AG04449 (cell line): ENCODE measurements at regions not wholly inside any gene's neighbourhood (a gene's known extent, or its start where the extent isn't known, plus 50 kb on each side); places are given as distances from the start of the nearest gene placed in this dataset.
"Not testable (repeated sequence)": the region's sequence is repeated elsewhere in the genome, so short reads cannot be mapped to it uniquely, and the experiment has no call there.

Experiments used
- CTCF ChIA-PET: fragments of 350-600 bp; formaldehyde crosslinking; extraction: SDS; loops from one replicate; lab custom pipeline; 2021; ENCODE audit warnings: antibody characterized with exemption; lab: Yijun Ruan, JAX
- POLR2A ChIA-PET: fragments of 400-600, 350-600 bp; formaldehyde crosslinking; extraction: SDS; loops from one replicate; lab custom pipeline; 2020; ENCODE audit warnings: antibody characterized with exemption, inconsistent platforms; lab: Yijun Ruan, JAX
- DNase-seq: peaks from one replicate; pipeline ENCODE4 v3.0.0-alpha.2; 2010; ENCODE audit warnings: low read depth, low spot score
- H3K4me3 ChIP-seq: 2 replicates; pipeline ENCODE4 v1.5.1; 2011; ENCODE audit warnings: low read depth, mild to moderate bottlenecking, control low read depth, low read length
- TF ChIP-seq, protein P1 (sequence below): IDR thresholded peaks from one replicate; pipeline ENCODE4 v1.5.1; 2011; ENCODE audit warnings: mild to moderate bottlenecking, moderate library complexity, low read length, control low read depth, inconsistent platforms; ENCODE audit not compliant: insufficient read depth; ENCODE audit errors: missing control alignments

DNA sequence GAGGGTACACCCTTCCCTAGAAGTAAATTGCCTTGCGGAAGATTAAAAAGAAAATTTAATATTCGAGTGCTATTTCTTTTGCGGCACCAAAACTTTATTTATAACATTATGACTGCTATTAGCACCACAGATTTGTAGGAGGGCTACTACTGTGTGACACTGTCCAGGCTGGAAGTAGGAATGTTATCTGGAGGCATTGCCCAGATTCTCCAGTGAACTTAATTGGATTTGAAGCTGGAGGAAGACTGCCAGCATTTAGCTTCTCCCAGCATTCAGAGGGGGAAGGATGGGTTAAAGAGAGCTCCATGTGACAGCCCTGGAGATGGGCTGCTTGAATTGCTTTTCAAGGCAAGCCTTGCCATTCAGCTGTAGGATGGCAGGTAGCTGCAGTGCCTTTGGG is 107.0 kb upstream of the RBM19 start:
- POLR2A ChIA-PET = no interaction called here
- CTCF ChIA-PET = no interaction called here
- no peak for DNase-seq
- TF ChIP-seq, protein P1, sequence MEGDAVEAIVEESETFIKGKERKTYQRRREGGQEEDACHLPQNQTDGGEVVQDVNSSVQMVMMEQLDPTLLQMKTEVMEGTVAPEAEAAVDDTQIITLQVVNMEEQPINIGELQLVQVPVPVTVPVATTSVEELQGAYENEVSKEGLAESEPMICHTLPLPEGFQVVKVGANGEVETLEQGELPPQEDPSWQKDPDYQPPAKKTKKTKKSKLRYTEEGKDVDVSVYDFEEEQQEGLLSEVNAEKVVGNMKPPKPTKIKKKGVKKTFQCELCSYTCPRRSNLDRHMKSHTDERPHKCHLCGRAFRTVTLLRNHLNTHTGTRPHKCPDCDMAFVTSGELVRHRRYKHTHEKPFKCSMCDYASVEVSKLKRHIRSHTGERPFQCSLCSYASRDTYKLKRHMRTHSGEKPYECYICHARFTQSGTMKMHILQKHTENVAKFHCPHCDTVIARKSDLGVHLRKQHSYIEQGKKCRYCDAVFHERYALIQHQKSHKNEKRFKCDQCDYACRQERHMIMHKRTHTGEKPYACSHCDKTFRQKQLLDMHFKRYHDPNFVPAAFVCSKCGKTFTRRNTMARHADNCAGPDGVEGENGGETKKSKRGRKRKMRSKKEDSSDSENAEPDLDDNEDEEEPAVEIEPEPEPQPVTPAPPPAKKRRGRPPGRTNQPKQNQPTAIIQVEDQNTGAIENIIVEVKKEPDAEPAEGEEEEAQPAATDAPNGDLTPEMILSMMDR = no peak
- H3K4me3 ChIP-seq = no peak overlapping the region

DNA sequence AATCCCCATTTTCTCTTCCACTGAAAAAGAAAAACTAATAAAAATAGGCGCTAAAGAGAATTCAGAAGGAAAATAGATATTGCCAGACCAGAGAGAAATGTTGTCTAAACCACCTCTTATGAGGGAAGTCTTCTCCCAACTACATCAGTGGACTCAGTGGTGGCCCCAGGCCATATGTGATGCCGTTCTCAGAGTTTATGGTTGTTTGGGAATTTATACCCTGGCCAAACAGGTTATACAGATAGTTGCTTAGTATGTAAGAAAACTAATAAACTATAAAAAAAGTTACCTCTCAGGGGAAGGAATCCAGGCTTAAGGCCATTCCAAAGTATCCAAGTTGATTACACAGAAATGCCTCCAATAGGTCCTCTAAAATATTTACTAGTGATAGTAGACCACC is 103.4 kb upstream of the RBM19 start:
- TF ChIP-seq, protein P1 = no peak
- ChIA-PET POLR2A (no interaction called here), CTCF (no interaction called here)
- H3K4me3 ChIP-seq = no peak overlapping the region
- DNase-seq = no peak

DNA sequence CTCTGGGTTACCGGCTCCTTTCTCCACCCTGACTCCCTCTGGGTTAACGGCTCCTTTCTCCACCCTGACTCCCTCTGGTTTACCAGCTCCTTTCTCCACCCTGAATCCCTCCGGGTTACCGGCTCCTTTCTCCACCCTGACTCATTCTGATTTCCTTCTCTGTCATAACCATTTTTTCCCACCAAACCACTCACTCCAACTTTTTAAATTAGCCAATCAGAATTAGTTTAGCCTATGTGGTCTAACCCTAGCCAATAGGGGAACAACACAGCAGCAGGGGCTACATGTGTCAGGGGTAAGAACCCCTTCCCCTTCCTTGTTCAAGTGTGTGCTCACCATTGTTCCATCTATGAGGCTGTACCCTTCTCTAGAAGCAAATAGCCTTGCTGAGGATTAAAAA is 98.4 kb upstream of the RBM19 start:
- CTCF ChIA-PET = no interaction called here
- POLR2A ChIA-PET = no interaction called here

DNA sequence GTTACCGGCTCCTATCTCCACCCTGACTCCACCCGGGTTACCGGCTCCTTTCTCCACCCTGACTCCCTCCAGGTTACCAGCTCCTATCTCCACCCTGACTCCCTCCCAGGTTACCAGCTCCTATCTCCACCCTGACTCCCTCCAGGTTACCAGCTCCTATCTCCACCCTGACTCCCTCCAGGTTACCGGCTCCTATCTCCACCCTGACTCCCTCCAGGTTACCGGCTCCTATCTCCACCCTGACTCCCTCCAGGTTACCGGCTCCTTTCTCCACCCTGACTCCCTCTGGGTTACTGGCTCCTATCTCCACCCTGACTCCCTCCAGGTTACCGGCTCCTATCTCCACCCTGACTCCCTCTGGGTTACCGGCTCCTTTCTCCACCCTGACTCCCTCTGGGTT is 97.9 kb upstream of the RBM19 start:
- CTCF ChIA-PET, DNase-seq, H3K4me3 ChIP-seq, POLR2A ChIA-PET: not testable (repeated sequence)

More for the DNA sequence above, 98.4 kb upstream of the RBM19 start:
- no peak overlapping the region for H3K4me3 ChIP-seq
- TF ChIP-seq, protein P1 = no peak
- DNase-seq = no peak

DNA sequence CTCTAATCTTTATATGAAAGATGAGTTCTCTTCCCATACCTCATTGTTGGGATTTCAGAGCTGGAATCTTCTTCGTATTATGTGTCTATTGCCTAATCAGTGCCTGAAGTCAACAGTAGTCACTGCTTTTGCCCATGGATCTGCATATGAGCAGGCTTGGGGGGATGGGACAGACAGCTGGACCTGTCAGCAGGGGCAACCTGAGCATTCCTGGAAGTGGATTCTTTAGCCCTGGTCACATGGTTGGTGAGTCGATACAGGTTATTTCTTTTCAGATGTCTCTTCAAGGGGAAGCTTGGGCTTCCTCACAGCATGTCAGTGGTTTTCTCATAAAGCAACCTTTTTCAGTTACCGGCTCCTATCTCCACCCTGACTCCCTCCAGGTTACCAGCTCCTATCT is 97.3 kb upstream of the RBM19 start:
- no peak for DNase-seq
- CTCF ChIA-PET = no interaction called here

DNA sequence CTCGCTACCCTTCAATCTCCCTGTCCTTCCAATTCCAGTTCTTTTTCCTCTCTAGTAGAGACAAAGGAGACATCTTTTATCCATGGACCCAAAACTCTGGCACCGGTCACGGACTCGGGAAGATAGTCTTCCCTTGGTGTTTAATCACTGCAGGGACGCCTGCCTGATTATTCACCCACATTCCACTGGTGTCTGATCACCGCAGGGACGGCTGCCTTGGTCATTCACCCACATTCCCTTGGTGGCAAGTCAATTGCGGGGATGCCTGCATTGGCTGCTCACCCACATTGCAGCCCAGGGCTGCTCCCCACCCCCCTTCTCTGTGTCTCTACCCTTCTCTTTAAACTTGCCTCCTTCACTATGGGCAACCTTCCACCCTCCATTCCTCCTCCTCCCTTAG is 90.2 kb upstream of the RBM19 start:
- CTCF ChIA-PET = not testable (repeated sequence)

More for the DNA sequence above, 97.3 kb upstream of the RBM19 start:
- TF ChIP-seq, protein P1 = no peak
- POLR2A ChIA-PET = no interaction called here
- no peak overlapping the region for H3K4me3 ChIP-seq

DNA sequence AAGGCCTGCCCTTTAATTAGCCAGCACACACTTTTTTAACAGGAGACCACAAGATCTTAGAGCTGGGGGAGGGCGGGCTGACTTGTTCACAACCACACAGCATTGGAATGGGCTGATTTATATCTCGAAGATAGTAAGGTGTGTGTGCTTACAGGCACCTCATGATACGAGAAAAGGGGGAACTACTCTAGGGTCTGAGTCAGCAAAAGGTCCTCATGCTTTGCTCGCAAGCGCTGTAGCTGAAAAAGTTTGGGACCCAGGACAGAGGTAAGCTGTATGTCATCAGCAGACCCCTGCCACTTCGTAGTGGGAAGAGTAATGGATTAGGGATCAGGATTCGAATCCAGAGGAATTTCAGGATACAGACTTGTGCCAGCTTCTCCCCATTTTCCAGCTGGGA is 88.9 kb upstream of the RBM19 start:
- ChIA-PET POLR2A (no interaction called here), CTCF (no interaction called here)
- no peak overlapping the region for H3K4me3 ChIP-seq
- no peak for DNase-seq
- TF ChIP-seq, protein P1 = no peak

More for the DNA sequence above, 90.2 kb upstream of the RBM19 start:
- H3K4me3 ChIP-seq, DNase-seq, POLR2A ChIA-PET: not testable (repeated sequence)
